HG02973 (cell line): ENCODE measurements at regions not wholly inside any gene's neighbourhood (a gene's known extent, or its start where the extent isn't known, plus 50 kb on each side); places are given as distances from the start of the nearest gene placed in this dataset.

Experiments
- ATAC-seq: cut with Tn5 transposase; IDR thresholded peaks from one replicate; pipeline ENCODE4 v1.9.1; 2021; ENCODE audit warnings: moderate library complexity; ENCODE audit not compliant: unreplicated experiment

DNA sequence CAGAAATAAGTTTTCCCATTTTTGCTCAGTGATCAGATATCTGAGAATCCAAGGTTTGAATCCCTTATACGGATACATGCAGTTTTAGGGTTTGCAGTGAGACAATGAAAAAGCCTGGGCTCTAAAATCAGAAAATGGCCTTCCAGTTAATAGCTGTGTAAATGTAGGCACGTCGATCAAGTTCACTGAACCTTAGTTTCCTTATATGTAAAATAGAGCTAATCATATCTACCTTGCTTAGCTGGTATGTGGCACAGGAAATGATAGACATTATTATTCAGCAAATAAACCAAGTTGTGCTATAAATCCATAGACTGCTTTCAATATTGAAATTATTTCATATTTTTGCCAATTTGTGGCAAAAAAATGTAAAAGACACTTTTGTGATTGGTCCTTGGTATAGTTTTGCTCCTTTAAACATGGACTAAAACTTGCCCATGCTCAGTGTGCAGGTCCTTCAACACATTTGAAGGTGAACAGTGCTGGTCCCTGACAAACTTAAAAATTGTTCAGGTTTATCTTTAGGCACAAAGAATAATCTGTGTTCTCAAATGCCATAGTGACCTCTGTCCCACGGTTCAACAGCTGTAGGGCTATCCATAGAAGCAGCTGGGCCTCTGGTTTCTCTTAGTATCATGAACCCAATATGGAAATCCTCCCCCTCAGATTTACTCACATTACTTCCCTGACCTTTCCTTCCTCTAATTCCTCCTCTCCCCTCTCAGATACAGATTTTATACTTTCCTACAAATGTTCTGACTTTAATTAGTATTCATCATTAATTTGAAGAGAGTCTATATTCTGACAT is 51.0 kb downstream of the CCDC54 start:
- no peak for ATAC-seq

GRCh38 chr3:107429320-107430181 is 52.3 kb downstream of the CCDC54 start:
- ATAC-seq, result peak; percentile 54

DNA sequence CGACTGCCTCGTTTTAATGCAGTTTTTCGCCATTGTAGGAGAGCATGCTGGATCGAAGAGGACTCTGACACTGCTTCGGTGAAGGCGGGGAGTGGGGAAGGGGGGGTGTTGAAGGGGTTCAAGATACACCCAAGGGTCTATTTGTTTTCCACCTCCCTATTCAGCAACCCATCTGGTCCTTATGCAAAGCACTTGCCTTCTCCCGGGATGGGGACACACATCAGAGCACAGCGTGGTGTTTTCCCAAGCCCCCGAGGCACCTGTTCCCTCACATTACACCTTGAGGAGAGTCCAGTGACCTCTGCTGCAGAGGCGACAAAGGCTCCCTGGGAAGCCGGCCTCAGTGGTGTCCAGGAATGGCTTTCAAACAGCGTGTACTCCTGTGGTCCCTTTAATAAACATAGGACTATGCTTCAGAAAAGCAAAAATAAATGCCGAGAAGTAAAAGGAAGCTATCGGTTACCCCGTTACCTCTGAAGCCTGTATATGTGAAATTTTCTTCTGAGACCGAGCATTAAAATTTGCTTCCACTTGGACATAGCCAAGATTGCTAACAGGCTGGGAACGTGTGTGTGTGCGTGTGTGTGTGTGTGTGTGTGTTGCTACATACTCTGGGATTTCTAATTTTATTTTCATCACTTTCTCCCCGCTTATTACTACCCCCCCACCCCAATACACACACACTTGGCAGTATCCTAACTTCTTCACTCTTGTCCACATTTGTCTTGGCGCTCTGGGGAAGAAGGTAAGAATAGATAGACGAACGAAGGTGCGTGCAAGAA is 53.2 kb downstream of the CCDC54 start:
- no peak for ATAC-seq

GRCh38 chr3:107430996-107431245 is 53.7 kb downstream of the CCDC54 start:
- peak; percentile 7 for ATAC-seq

GRCh38 chr3:107431246-107432012 is 54.2 kb downstream of the CCDC54 start:
- peak; percentile 48 for ATAC-seq

DNA sequence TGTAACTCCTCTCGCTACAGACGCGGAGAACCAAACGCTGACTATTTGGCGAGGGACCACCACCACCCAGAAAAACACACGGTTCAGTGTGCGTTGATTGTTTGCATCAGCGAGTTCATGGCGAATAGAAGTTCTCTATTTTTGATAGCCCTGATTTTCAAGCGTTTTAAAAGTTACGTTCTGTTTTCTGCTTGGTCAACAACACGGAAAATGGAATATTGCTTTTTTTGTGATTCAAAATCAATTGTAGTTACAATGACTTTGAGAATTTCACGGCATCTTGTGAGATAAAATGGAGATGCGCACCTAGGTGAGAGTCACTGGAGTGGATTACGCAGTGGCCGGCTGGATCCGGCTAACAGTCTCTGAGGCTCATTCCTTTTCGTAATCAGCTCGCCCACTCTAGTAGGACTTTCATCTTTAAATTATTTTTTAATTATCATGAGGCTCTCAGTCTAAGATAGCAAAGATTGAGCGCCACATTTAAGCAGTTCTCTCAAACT is 54.8 kb downstream of the CCDC54 start:
- no peak for ATAC-seq

DNA sequence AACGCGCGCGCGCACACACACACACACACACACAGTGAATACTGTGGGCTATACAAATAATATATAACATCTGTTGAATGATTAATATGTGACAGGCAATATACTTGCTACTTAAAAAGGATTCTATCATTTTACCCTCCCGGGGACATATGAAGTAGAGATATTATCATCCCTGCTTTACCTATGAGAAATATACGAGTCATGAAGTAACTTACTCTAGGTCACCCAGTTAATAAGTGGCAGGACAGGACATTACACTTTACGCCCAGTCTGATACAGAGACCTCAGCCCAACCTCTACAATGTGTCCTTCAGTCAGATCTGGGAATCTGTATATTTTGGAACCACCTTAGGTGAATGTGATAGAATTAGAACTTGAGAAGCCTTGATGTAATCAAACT is 55.4 kb downstream of the CCDC54 start:
- ATAC-seq, result no peak

- ATAC-seq, result no peak
Observed at GRCh38 chr3:107436029-107436428, 58.8 kb downstream of the CCDC54 start.

DNA sequence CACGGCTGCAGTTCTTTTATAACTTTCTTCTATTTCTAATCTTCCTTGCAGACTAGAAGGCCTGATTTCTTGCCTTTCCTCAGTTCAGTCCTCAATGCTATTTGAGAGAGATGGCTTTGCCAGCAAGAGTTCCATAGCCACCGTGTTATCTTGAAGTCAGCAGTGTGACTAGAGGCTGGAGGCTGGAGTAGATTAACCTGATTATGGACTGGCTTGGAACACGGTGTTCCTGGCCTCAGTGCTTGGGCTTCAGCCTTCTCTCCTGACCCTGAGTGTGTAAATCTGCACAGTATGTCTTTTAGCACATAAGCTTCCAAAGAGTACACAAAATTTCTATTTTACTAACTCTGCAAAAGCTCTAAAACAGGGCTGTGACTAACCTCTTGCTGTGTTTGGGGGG is 61.4 kb downstream of the CCDC54 start:
- ATAC-seq, result no peak

DNA sequence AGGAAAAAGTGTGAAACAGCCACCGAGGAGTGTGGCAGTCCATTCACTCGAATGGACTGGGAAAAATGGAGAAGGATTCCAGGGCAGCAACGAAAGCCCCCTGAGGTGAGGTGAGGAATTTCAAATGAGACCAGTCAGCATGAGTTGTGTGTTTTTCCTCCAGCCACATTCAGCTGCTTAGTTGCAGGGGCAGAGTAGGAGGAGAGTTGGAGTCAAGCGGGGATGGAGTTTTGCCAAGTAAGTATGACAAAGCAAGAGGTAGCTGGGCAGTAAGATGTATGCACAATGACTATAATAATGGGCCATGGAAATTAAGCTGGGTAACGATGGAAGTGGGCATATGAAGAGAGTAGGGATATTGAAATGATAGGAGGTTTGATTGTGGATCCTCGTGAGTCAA is 64.4 kb downstream of the CCDC54 start:
- no peak for ATAC-seq

- no peak for ATAC-seq
Observed at GRCh38 chr3:107443461-107443860, 66.2 kb downstream of the CCDC54 start.

DNA sequence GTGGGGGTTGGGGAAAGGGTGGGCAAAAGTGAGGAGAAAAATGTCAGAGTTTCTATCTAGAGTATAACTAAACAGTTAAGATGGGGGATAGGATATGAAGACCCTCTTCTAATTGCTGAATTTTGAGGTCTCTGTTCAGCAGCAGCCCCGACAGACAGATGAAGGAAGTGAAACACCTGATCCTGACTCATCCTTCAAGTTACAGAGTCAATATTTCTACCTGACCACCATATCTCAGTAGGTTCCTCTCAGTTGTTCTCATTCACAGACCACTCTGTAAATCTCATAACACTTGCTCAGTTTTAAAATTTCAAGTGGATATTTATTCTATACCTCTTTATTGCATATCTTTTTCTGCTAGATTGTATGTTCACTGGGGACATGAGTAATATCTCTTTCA is 69.5 kb downstream of the CCDC54 start:
- peak; percentile 62 for ATAC-seq

GRCh38 chr3:107450254-107450893 is 72.4 kb upstream of the BBX start:
- no peak for ATAC-seq

DNA sequence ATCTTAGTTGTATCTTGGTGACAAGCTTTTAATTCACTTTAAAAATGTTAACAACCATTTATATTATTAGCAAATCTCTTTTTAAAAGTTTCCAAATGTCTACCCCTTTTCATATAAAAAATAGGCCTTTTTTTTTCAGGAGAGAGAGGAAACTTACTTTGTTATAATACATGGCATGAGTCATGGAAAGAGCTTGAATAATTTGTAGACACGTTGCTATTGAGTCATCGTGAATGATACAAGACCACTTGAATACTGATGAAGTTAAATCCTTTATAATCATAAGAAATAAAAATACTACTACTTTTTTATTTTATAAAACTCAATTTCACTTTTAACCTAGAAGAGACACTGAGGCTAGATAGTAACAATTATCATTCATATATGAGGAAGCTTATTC is 70.3 kb upstream of the BBX start:
- no peak for ATAC-seq

GRCh38 chr3:107453504-107453903 is 69.3 kb upstream of the BBX start:
- no peak for ATAC-seq

DNA sequence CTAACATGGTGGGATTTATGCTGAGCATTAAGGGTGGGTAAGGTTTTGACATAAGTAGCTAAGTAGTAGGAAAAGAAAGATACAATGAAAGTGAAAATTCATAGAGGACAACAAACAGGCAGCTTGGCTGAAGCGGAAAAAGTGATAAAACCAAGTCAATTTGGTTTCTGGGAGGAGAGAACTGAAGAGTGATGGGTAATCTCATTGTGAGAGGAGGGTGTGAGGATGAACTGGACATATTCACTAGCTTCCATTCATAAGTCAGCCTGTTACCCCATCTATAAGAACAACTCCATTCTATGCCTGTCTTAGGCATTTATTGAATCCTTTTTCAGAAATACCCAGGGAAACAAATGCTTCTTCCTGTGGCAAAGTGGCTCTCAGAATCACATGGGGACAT is 67.1 kb upstream of the BBX start:
- ATAC-seq, result no peak

GRCh38 chr3:107456501-107456900 is 66.3 kb upstream of the BBX start:
- ATAC-seq, result no peak

DNA sequence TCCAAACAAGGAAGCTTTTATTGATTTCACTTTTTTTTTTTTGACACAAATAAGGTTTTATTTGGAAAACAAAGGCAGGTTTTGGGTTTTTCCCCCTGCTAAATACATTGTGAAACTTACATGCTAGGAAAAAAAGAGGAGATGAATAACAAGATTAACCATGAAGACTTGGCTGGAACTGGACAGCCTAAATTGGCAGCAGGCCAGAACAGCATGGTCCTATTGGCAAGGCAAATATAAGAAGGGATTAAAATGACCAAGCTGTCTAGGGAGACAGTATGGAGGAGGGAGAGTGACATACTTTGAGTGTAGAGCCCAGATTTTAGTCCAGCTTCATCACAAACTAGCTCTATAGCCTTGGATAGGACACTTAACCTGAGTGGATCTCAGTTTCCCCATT is 63.9 kb upstream of the BBX start:
- no peak for ATAC-seq

DNA sequence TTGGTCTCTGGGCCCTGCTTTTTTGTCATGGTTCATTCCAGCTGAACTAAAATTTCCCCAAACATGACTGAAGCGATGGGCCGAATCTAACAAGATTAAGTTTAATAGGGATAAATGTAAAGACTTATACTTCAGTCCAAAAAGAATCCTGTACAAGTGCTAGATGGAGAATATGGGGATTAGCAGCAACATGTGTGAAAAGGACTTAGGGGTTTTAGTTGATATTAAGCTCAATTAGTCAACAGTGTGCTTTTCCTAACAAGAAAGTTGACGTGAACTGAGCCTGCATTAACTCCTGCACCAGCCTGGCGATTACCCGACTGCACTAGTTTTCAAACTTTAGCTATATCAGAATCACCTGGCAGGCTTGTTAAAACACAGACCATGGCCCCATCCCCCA is 61.0 kb upstream of the BBX start:
- ATAC-seq, result no peak

DNA sequence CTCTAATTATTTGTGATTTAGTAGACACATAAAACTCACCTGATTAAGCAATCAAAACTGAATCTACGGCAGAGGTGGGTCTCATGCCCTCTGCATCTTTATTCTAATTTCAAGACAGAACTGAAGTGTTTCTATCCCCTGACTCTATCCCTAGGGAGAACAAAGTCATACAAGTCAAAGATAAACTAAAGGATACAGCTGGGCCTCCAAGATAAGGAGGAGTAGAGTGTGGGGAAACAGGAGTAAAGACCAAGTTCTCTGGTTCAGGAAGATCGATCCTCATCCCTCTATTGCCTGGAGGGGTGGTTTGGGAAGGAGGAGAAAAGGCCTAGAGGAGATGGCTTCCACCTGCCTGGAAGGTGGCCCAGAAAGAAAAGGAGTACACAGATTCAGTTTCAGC is 58.7 kb upstream of the BBX start:
- ATAC-seq, result no peak
